CD14-positive monocyte (primary cell): ENCODE measurements at regions not wholly inside any gene's neighbourhood (a gene's known extent, or its start where the extent isn't known, plus 50 kb on each side); places are given as distances from the start of the nearest gene placed in this dataset.

ENCODE experiments used
- DNase-seq, 3 donors: peaks; one replicate each; pipeline ENCODE4 v3.0.0-alpha.2; 2011 to 2022
- H2AFZ ChIP-seq: 2 replicates; pipeline ENCODE4 v1.6.0; 2012; ENCODE audit warnings: mild to moderate bottlenecking, low read depth, low read length, inconsistent platforms; ENCODE audit not compliant: insufficient read depth, poor library complexity, severe bottlenecking
- H3K27ac ChIP-seq, 2 donors: 1 replicate in 1 of 2; 2 replicates in 1 of 2; pipeline ENCODE4 v1.5.1; 2012 to 2013; ENCODE audit warnings: low read length in 2 of 2, control low read depth in 1 of 2, inconsistent platforms in 1 of 2, low read depth in 1 of 2, mild to moderate bottlenecking in 1 of 2
- H3K27me3 ChIP-seq, 2 donors: one replicate each; pipeline versions ENCODE4 v1.6.0 to v1.6.1; 2011 to 2013; ENCODE audit warnings: low read length in 2 of 2; ENCODE audit not compliant: control insufficient read depth in 2 of 2, insufficient read depth in 2 of 2
- H3K36me3 ChIP-seq, 2 donors: replicated peaks in 1 of 2; 1 replicate in 1 of 2; 2 replicates in 1 of 2; pipeline versions ENCODE4 v1.5.1 to v1.6.1; 2012 to 2013; ENCODE audit warnings: low read length in 2 of 2, control low read depth in 1 of 2, inconsistent platforms in 1 of 2, mild to moderate bottlenecking in 1 of 2; ENCODE audit not compliant: insufficient read depth in 2 of 2, control insufficient read depth in 1 of 2
- H3K4me1 ChIP-seq, 2 donors: 1 replicate in 1 of 2; 2 replicates in 1 of 2; pipeline versions ENCODE4 v1.5.1 to v1.6.1; 2012 to 2013; ENCODE audit warnings: low read length in 2 of 2, control low read depth in 1 of 2, inconsistent platforms in 1 of 2, mild to moderate bottlenecking in 1 of 2, moderate library complexity in 1 of 2; ENCODE audit not compliant: insufficient read depth in 2 of 2, control insufficient read depth in 1 of 2
- H3K4me2 ChIP-seq: replicated peaks from 2 replicates; pipeline ENCODE3; 2012; ENCODE audit warnings: low read length, moderate library complexity, mild to moderate bottlenecking; ENCODE audit not compliant: poor library complexity, severe bottlenecking; ENCODE audit errors: extremely low read depth
- H3K4me3 ChIP-seq, 3 experiments: fragments of 200-600 bp in 1 of 3; sonication (generic) in 1 of 3; replicated peaks in 1 of 3; 1 replicate in 2 of 3; 2 replicates in 1 of 3; pipeline ENCODE4 v1.5.1; 2011 to 2013; ENCODE audit warnings: low read length in 3 of 3, mild to moderate bottlenecking in 3 of 3, control low read depth in 2 of 3, low read depth in 2 of 3, inconsistent platforms in 1 of 3, moderate library complexity in 1 of 3
- H3K79me2 ChIP-seq: 2 replicates; pipeline ENCODE4 v1.6.0; 2012; ENCODE audit warnings: mild to moderate bottlenecking, control low read depth, inconsistent platforms, low read length, moderate library complexity; ENCODE audit not compliant: insufficient read depth
- H3K9ac ChIP-seq: 2 replicates; pipeline ENCODE4 v1.6.0; 2017; ENCODE audit warnings: low read length, mild to moderate bottlenecking; ENCODE audit not compliant: insufficient read depth, poor library complexity, severe bottlenecking
- H3K9me3 ChIP-seq, 2 donors: replicated peaks in 1 of 2; 1 replicate in 1 of 2; 2 replicates in 1 of 2; pipeline versions ENCODE4 v1.5.1 to v1.6.1; 2012 to 2013; ENCODE audit warnings: low read length in 2 of 2, control low read depth in 1 of 2; ENCODE audit not compliant: control insufficient read depth in 1 of 2, insufficient read depth in 1 of 2
- H4K20me1 ChIP-seq: 2 replicates; pipeline ENCODE4 v1.6.0; 2012; ENCODE audit warnings: mild to moderate bottlenecking, low read length, control low read depth, moderate library complexity; ENCODE audit not compliant: insufficient read depth
- H3K27ac Mint-ChIP-seq, 7 donors: one replicate each; pipeline ENCODE4 v1.8.0; 2020; ENCODE audit warnings: mild to moderate bottlenecking in 7 of 7, mixed read lengths in 7 of 7, moderate library complexity in 6 of 7, inconsistent platforms in 2 of 7
- H3K27me3 Mint-ChIP-seq, 3 donors: one replicate each; pipeline ENCODE4 v1.8.0; 2021 to 2022; ENCODE audit warnings: low read depth in 3 of 3, mild to moderate bottlenecking in 3 of 3, mixed read lengths in 3 of 3, moderate library complexity in 3 of 3, inconsistent platforms in 1 of 3
- H3K36me3 Mint-ChIP-seq, 2 donors: one replicate each; pipeline ENCODE4 v1.8.0; 2020; ENCODE audit warnings: mixed read lengths in 2 of 2, inconsistent platforms in 1 of 2, mild to moderate bottlenecking in 1 of 2
- H3K4me1 Mint-ChIP-seq: one replicate; pipeline ENCODE4 v1.8.0; 2020; ENCODE audit warnings: mild to moderate bottlenecking, mixed read lengths
- H3K4me3 Mint-ChIP-seq, 2 donors: one replicate each; pipeline ENCODE4 v1.8.0; 2020; ENCODE audit warnings: mild to moderate bottlenecking in 2 of 2, mixed read lengths in 2 of 2, moderate library complexity in 1 of 2
- H3K9me3 Mint-ChIP-seq, 7 donors: one replicate each; pipeline ENCODE4 v1.8.0; 2020 to 2022; ENCODE audit warnings: mixed read lengths in 7 of 7, mild to moderate bottlenecking in 6 of 7, moderate library complexity in 6 of 7, inconsistent platforms in 2 of 7
- CTCF ChIP-seq: fragments of 200-600 bp; IDR thresholded peaks from one replicate; pipeline ENCODE4 v1.8.0; 2022; ENCODE audit warnings: antibody characterized with exemption, mild to moderate bottlenecking
- WGBS: methylation state at CpG from one replicate; pipeline ENCODE4 v1.1.5; 2013; ENCODE audit warnings: missing lambda C conversion rate; ENCODE audit not compliant: insufficient coverage; 5-methylcytosine and 5-hydroxymethylcytosine counted together
- intact Hi-C, 2 donors: fragments of 100-400 bp; cut with micrococcal nuclease; formaldehyde crosslinking; loops; one replicate each; pipeline versions ENCODE4 v1.15.0 to v1.15.1; 2023

DNA sequence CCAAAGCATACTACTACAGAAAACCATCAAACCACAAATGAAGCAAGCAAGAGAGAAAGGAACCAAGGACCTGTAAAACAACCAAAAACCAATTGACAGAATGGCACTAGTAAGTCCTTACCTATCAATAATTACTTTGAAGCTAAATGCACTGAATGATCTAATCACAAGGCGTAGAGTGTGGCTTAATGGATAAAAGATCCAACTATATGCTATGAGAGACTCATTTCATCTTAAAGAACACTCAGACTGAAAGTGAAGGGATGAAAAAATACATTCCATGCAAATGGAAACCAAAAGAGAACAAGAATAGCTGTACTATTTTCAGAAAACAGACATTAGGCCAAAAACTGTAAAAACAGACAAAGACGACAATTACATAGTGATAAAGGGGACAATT is 70.7 kb downstream of the CRPPA start:
- H3K4me1 Mint-ChIP-seq = no peaks in the 10 kb centered on the region
- TF ChIP-seq CTCF = no peak
- H3K4me1 ChIP-seq = no peaks in the 10 kb centered on the region
- no peak overlapping the region for H3K4me3 Mint-ChIP-seq
- no peaks in the 10 kb centered on the region for H4K20me1 ChIP-seq
- no peaks in the 10 kb centered on the region for H3K27me3 Mint-ChIP-seq
- H3K27me3 ChIP-seq = no peaks in the 10 kb centered on the region
- WGBS = no CpG with 5 or more reads among the region's 2 CpGs
- no peaks in the 10 kb centered on the region for H3K36me3 ChIP-seq
- no peaks in the 10 kb centered on the region for H3K79me2 ChIP-seq
- DNase-seq = no peak
- no peak overlapping the region for H3K4me3 ChIP-seq
- H3K27ac ChIP-seq = no peak overlapping the region
- no peaks in the 10 kb centered on the region for H3K9me3 ChIP-seq
- no peak overlapping the region for H2AFZ ChIP-seq
- H3K9ac ChIP-seq = no peak overlapping the region
- intact Hi-C loops = no loop called here
- H3K4me2 ChIP-seq = no peak overlapping the region
- no peaks in the 10 kb centered on the region for H3K36me3 Mint-ChIP-seq
- no peak overlapping the region for H3K27ac Mint-ChIP-seq
- peaks cover 8 to 28% (median 11%) of the 10 kb centered on the region in 7 donors for H3K9me3 Mint-ChIP-seq

- Histone ChIP-seq H3K79me2 (no peaks in the 10 kb centered on the region), H3K9me3 (peaks cover 4 to 9% of the 10 kb centered on the region in 2 donors), H3K9ac (no peak overlapping the region), H3K27ac (no peak overlapping the region), H3K4me2 (no peak overlapping the region), H2AFZ (no peak overlapping the region), H3K27me3 (no peaks in the 10 kb centered on the region), H3K4me3 (no peak overlapping the region), H3K4me1 (no peaks in the 10 kb centered on the region), H4K20me1 (no peaks in the 10 kb centered on the region), H3K36me3 (no peaks in the 10 kb centered on the region)
- WGBS = 93% methylated on average over 2 of the region's 4 CpGs
- intact Hi-C loops = no loop called here
- no peak for DNase-seq
- Mint-ChIP-seq H3K27me3 (no peaks in the 10 kb centered on the region), H3K4me3 (no peak overlapping the region), H3K36me3 (no peaks in the 10 kb centered on the region), H3K9me3 (peaks cover 8 to 32% (median 14%) of the 10 kb centered on the region in 7 donors), H3K27ac (no peak overlapping the region), H3K4me1 (no peaks in the 10 kb centered on the region)
- no peak for TF ChIP-seq CTCF
These were observed 73.1 kb downstream of the CRPPA start for GRCh38 chr7:16348251-16348650.
